ENCODE measurements at regions not wholly inside any gene's neighbourhood (a gene's known extent, or its start where the extent isn't known, plus 50 kb on each side); places are given as distances from the start of the nearest gene placed in this dataset.
A peak's percentile ranks its signal among the peaks of the same experiment; 100 is the strongest.

DNA sequence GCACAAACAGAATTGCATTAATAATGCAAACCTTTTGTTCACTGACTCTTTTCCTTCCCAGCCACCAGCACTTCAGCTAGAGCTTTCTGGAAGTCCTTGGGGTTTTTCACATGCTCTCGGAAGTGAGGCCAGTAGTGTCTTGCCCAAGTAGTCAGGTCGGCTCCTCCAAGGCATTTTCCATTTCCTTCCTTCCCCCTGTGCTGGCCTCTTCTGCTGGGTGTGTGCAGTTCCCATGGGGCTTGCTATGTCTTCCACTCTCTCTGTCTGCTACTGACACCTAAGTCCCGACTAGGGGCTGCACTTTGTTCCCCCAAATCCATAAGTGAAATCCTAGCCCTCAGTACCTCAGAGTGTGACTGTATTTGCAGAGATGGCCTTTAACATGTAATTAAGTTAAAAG is 175.6 kb upstream of the BMPER start:
- DNase-seq: no peak

DNA sequence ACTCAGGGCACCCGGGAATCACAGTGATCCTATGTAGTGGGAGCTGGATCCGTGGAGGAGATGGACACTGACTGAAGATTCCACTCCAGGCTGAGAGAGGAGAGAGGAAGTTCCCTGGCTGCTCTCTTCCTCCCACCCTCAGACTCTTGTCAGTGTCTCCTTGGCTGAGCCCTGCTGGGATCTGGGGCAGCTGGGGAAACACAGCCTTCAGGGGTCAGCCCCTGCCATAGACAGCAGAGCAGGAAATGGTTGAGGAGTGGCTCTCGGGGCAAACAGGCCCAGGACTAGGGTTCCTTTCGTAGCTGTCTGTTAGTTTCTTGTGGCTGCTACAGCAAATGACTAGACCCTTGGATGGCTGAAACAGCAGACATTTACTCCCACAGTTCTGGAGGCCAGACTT is 174.4 kb upstream of the BMPER start:
- no peak for DNase-seq

DNA sequence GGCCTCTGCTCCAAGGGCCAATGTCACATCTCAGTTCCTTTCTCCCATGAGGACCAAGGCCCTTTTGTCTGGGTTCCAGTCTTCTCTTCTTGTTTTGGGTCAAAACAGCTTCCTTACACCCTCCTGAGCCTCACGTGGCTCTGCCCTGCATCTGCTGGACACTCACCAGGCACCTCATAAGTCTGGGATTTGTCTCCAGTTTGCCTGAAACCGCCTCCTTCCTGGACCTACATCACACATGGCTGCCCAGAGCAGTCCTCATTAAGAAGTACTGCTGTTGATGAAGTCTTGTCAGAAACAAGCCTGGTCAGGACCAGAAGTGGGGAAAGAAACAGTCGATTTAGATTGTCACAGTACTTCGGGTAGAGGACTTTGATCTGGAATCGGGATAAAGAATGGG is 173.4 kb upstream of the BMPER start:
- no peak for DNase-seq

DNA sequence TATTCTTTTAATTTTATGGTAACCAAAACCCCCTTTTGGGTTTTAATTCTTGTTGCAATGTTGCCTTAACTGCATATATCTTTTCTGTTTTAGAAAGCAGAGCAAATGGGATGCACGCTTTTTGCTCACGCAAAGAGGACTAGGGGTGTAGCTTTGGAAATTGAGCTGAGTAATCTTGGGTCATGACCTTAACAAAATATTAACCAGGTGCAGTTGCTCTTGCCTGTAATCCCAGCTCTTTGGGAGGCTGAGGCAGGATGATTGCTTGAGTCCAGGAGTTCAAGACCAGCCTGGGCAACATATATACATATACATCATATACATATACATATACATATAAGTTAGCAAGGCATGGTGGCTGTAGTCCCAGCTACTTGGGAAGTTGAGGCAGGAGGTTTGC is 172.9 kb upstream of the BMPER start:
- DNase-seq: no peak

DNA sequence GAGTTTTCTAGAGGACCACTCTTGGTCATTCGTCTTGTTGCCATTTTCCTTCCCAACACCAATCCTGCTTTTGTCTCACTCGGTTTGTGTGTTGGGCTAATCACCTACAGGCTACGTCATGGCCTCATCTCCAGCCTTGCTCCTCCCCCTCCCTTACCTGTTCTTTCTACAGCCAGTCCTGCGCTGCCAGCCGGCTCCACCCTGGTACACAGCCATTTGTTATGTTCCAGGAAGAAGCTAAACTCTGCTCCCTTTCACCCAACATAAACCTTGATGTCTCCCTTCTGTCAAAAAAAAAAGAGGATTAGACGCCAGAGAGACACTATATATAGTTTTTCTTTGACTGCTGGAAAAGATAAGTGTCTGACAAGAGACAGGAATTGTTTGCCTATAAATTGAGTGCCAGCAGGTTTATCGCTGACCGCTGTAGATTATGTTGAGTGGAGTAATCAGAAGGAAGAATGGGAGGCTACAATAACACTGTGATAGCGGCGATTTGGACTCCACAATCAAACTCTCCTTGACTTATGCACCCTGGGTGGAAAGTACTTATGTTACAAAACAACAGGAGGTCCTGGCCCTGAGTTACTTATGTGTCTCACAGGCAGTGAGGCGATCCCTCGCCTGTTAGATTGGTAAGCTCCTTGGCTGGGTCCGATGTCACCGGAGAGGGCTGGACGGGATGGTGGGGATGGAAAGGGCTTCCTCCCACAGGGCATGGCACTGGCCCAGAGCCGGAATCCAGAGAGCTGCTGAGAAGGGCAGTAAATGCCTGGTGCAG is 171.3 kb upstream of the BMPER start:
- DNase-seq: peak; percentile 20

DNA sequence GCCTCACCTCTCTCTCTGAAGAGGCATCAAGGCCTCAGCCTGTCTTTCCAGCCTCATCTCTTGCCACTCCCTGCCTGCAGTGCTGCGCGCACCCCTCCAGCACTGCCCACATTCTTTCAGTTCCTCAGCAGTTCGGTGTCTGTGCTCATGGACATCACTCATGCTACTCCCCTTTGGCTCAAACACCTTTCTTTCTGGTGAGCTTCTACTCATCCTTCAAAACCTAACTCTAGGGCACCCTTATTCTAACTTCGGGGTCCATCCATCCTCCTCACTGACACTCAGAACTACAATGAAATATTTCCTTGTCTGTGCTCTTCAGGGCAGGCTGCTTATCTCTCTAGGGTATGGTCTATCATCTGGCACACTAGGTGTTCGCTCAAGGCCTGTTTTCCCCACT is 169.9 kb upstream of the BMPER start:
- no peak for DNase-seq

DNA sequence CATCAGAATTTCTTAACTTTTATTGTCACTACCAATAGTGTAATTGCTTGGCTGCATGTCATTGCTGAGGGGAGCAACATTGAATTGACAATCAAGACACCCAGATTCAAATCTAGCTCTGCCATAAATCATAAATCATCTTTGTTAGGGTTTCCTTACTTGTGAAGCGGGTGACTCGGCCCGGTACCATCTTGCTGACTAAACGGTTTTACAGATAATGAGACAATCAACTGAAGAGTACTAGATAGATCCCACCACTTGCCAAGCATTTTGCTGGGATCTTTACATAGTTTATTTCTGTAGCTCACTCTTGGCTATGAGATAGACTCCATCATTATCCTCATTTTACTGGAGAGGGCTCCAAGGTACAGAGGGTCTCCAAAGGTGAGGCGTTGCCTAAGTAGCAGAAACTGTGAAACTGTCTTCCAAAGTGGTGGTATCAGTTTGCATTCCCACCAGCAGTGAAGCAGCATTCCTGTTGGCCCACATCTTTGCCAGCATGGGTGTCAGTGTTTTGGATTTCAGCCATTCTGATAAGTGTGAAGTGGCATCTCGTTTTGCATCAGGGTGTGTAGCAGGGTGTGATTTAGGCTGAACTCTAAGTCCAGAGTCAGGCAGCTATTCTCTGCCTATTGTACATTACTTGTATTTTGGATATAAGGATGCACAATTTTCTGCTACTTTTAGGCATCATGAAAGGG is 168.7 kb upstream of the BMPER start:
- no peak for DNase-seq

DNA sequence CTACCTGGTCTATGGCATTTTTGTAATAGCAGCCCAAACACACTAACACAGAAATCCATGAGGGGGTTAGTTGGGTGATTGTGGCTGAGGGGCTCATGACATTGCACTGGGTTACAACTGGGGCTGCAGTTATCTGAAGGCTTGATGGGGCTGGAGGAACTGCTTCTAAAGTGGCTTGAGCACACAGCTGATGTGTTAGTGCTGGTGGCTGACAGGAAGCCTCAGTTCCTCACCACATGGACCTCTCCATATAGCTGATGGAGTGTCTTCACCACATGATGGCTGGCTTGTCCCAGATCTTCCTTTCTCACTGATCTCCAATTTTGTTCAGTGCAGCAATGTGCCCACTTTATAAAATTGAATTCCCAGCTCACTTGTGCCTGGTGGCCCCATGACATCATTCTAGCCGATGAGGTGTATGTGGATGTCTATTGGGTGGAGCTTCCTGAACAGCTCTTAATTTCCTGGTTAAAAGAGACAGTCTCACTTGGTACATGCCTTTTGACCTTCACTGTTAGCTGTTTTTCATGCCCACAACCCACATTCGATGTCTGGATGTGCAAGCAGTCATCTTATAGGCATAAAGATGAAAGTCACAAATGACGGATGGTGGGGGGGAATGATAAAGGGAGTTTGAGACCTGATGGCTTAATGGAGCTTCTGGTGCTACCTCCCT is 166.9 kb upstream of the BMPER start:
- DNase-seq: no peak

DNA sequence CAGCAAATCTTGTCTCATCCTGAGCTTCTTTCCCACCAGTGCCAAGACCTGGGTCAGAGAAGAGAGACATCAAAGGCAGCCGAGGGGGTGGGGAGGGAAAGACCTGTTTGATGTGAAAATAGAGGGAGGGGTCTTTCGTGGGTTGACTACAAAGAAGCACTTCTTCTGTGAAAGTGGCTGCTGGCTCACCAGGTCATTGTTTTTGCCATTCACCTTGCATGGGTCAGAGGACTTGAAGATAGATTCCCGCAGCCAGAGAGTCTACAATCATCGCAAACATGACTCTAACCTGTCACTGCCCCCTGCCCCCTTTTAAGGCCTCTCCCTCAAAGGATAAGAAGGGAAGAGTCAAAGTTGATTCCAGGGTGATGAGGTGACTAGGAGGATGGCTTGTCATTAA is 166.1 kb upstream of the BMPER start:
- no peak for DNase-seq

DNA sequence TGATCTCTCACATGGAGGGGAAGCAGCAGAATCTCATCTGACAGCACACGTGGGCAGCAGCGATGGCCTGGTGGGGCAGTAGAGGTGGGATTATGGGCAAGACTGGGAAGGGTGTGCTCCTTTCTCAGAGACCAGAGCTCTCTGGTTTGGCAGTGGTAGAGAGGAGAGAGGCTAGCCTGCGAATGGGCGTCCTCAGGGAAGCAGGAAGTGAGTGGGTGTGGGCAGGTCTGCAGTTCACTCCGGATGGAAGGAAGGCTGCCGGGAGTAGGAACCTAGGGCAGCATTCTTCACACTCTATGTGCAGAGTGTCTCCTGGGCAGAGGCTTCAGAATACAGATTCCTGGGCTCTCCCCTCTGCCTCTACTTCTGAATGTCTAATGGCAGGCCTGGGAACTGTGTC is 162.8 kb upstream of the BMPER start:
- no peak for DNase-seq

DNA sequence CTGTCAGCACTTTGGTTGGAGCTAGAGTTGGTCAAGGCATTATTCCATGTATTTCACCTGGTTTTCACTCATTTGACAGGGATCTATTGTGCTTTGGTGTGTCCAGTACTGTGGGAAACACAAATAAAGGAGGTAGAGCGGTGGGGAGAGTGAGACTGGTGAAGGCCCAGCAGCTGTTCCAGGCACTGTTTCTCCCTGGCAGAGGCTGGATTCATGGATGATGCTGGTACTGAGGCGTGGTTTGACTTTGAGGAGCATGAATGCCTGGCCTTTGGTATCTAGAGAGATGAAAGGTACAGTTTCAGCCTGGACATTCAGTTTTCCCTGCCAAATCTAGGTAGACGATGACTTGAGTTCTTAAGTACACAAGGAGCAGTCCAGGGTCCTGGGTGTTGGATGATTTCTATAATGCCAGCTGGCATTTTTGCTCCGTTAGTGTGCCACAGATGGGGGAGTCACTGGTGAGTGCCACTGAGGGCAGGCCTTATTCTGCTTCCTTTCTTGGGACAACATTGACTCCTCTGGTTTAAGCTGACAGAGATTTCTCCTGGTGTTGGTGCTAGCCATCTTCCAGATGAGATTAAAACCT is 162.2 kb upstream of the BMPER start:
- DNase-seq: no peak

DNA sequence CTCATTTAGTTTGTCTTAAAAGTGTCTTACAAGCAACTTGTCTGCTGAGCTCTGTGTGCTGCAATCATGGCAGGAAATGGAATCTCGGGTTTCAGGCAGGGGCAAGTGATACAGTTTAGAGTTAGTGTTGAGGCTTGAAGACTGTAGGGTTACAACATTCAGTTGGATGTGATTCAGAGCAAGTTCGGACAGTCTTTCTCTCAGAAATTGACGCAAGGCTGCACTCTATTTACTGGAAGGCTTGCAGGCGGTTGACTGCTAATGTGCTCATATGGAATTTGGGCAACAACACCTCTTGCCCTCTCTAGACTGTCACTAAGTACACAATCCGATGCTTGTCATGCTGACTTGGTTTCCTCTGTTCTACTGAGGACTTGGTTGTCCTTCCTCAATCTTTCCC is 161.7 kb upstream of the BMPER start:
- no peak for DNase-seq

DNA sequence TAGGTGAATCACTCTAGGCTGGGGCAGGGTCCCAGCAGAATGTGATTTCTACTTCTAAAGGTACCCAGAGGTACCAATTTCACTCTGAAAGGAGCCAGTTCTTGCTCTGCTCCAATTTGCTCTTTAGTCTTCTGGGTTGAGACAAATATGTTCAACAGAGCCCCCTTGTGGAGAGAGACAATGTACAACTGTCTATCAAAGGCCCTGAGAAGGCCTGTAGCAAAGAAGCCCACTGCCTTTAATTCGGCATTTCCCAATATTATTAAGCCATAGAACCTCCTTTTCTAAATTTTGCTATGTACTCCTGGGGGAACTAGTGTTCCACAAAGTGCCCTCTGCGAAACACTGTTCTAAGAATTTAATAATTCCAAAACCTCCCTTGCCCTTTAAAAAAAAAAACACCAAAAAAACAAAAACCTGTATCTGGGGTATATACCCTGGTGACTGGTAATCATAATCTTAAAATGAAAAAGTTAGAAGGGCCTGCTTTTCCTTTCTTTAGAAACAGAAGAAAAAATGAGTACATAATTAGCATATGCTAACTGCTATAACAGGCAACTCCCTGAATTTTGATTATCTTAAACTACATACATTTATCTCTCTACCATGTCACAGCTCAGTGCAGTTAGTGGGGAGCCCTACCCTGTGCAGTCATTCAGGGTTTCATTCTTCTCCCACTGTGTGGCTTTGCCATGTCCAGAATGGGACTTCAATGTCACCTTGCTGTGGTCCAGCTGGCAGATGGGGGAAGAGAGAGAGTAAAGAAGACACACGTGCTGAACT is 160.9 kb upstream of the BMPER start:
- DNase-seq: peak; percentile 56

DNA sequence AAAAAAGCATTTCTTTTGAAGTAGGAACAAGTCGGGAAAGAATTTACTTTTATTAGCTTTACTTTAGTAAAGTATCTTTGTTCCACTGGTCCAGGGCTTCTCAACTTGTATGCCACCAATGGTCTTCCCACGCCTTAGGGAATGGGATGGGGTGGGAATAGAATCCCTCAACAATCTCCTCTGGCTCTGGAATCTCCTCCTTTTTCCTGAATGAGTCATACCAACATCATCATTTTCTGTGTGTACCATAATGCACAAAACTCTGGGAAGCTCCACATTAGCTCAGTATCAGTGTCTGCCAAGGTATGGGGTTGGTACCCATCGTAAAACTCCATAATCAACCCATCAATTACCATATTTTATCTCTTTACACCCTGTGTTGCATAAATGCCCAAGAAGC is 159.4 kb upstream of the BMPER start:
- DNase-seq: no peak

DNA sequence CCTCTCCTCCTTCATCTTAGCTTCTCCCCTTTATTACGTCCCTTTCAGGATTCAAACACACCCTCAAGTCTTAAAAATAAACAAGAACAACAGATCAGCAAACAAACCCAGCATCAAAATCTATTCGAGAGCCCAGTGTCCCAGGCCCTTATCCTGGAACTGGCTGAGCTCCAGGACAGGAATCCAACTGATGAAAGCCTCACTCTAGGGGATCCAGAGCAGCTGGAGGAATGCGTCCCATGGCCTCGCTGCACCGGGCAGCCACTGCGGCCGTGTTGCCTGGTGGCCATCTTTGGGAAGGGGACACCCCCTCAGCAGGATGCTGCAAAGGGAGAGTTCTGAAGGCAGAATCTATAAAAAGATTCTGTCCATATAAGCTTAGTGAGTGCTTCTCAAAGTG is 156.5 kb upstream of the BMPER start:
- no peak for DNase-seq

DNA sequence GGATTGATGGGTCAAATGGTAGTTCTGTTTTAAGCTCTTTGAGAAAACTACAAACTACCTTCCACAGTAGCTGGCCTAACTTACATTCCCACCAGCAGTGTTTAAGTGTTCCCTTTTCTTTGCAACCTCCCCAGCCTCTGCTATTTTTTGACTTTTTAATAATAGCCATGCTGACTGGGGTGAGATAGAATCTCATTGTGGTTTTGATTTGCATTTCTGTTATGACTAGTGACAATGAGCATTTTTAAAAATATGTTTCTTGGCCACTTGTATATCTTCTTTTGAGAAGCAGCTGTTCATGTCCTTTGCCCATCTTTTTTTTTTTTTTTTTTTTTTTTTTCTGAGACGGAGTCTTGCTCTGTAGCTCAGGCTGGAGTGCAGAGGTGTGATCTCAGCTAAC is 155.2 kb upstream of the BMPER start:
- DNase-seq: no peak

DNA sequence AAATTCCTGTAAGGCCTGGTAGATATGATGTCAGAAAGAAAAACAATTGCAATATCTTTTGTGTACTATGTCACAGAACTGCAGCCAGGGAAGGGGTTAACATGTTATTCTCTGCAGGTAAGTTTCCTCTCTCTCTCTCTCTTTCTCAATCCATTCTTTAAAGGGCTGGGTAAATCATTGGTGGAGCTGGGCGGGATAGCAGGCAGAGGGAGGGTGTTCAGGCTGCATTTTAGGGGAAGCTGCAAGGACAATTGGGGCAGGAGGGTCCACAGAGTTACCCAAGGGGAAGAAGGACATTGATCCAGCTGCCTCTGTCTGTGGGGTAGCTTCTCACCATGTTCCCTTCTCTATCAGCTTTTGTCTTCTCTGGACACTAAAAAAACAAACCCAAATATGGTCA is 153.9 kb upstream of the BMPER start:
- DNase-seq: no peak

DNA sequence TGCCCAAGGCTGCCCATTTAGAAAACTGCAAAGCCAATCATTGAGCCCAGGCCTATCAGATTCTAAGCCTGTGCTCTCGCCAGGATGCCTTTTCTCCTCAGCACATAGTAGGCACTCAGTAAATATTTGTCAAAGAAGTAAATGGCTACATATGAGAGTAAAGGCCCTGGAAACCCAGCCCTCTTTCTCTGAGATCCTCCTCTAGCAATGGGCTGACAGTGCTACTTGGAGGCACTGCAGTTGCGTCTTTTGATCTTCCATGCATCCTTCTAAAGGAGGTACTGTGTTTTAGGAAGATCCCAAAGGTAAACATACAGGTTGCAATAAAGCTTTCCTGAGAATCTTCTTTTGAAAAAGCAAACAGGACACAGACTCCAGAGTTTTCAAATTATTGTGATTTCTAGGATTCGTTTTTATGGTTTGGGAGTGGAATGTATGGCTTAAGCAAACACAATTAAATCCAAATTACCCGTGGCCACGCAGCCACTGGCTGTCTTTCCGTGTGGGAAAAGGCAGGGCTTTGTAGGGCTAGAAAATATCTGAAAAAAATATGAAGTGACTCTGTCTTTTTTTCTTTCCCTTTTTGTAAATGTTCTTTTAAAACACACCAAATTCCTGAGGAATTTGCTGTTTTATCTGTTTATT is 151.3 kb upstream of the BMPER start:
- DNase-seq: no peak

DNA sequence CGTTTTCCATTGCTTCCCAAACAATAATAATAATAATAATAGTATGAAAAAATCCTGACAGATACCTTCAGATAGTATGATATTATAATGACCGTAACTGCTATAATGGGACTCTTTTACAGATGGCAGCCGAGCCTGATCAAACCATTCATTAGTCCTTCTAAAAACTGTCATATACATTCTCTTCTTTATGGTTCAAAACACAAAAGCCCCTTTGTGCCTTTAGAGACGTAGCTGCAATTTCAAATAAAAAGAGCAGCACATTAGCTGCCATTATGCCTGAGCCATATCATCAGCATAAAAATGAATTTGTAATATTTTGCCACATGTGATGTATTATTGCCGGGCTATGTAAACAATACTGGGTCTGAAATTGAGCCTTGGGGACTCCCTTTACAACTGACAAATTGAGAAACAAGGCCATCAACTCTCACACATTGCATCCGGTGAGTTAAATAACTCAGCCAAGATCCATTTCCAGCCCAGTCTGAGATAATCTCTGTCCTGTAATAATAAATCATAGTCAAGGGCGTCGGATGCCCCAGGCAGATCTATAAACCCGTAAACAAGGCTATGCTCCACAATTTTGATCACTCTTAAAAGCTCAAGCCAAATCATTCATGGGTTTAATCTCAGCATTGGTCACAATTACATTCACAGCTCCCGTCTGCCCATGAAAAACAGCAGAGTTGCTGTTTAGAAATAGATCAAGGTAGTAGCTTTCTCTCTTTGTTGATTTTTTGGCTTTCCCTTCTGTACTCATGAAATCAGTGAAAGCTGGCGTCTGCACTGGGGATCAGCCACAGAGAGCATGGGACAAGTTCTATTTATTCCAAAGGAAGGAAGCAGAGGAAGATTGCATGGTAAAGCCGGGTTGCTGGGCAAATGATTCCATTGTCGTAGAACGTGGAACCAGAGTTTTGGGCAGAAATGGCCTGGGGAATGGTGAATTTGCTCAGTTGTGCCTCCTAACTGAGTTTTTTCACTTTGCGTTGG is 150.1 kb upstream of the BMPER start:
- peak; percentile 65 for DNase-seq

DNA sequence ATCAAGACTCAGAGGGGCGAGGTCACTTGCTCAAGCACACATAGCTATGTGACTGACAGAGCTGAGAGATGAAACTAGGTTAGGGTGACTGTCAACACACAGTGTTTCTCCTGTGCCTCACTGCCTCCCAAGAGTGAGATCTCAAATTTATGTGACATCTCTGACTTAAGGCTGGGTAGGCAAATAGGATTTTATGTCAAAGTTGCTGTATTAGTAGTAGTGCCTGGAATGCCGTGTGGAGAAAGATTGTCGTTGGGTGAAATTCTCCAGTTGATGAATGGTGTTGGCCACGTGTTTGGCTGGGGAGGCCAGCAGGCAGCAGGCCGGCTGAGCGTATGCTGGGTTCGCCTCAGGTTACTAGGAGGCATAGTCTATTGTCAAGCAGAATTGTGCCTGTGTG is 148.3 kb upstream of the BMPER start:
- no peak for DNase-seq

DNA sequence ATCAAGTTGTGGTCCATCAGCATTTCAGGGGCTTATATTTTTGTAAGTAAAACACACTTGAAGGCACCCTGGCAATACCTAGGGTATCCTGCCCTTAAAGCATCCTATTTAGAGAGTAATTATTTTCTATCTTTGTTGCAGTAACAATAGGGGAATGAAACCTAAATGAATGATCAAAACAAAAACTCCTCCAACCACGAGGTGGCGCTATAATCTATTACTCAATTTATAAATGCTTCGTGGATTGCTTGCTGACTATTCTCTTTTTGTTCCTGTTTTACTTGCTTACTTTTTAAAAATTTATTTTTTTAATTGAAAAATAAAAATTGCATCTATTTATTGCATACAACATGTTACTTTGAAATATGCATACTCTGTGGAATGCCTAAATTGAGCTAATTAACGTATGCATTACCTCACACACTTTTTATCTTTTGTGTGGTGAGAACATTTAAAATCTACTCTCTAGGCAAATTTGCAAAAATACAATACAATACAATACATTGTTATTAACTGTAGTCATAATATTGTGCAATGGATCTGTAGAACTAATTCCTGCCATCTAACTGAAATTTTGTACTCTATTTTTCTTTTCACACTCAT is 147.7 kb upstream of the BMPER start:
- DNase-seq: peak; percentile 46
